ENCODE measurements at regions not wholly inside any gene's neighbourhood (a gene's known extent, or its start where the extent isn't known, plus 50 kb on each side); places are given as distances from the start of the nearest gene placed in this dataset.

DNA sequence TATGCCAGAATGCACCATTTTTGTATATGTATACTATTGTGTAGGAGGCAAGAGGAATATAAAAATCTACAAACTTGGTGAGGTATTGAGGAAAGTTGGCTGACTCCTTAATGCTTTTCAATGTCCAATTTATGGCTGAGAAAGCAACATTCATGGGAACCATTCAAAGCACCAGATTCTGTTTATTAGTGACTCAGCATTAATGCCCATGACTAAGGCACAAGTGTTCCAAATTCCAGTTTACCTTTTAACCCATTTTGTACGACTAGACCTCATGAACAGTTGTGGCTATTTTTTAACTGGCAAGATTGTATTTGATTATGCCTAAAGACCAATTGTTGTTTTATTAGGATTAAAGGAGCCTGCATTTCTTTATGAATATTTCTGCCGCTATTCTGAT lies 375.4 kb upstream of the ATP2B1 start:
- DNase-seq = no peak

DNA sequence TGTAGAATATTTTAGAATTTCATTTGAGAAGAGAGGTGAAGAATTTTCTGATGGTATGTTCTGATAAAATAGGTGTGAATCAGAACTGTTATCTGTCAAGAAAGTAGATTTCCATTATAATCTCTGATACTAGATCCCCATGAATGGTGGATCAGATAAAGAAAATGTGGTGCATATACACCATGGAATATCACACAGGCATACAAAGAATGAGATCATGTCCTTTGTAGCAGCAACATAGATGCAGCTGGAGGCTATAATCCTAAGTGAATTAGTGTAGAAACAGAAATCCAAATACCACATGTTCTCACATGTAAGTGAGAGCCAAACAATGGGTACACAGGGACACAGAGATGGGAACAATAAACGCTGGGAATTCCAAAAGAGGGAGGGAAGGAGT lies 372.0 kb upstream of the ATP2B1 start:
- no peak for DNase-seq

DNA sequence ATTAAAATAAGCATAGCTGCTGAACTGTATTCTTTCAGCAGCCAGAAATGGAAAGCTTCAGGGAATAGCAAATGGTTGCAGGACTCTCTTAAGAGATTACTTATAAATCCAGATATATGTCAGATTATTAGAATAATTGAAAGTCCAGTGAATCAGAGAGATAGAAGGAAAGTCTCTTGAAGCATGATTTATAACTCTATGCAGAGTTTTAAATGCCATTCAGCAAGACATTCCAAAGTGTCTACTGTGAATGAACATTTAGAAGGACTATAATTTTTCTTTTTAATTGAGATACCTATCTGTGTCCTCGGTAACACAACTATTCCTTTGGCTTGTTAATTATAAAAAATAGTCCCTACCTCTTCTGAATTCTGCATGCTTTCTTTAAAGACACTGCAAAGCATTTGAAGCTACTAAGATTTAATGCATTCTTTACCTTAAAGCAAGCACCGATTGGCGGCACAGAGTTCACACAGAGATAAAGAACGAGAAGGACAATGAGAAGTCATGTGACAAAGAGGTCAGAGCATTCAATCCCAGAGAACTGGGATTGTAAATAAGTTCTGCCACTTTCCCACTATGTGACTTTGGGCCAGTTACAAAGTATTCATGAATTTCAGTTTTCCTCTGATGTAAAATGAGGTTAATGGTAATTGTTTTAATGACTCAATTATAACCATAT lies 371.0 kb upstream of the ATP2B1 start:
- DNase-seq = no peak

DNA sequence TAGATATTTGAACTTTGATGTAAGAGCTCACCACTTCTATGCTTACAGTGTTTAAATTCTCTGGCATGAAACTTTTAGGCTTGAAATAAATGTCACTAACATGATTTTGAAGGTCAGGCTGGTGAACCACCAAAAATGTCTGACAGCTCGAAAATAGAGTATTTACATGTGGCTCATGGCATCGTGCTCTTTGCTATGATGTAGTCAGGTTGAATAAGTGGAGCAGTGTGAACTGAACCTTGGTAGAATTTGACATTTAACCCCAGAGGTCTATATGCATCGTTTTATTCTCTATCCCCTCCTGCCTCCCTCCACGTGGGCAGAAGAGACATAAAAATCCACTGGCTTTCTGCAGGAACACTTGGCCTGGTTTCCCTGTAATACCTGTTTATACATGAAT lies 369.7 kb upstream of the ATP2B1 start:
- no peak for DNase-seq

DNA sequence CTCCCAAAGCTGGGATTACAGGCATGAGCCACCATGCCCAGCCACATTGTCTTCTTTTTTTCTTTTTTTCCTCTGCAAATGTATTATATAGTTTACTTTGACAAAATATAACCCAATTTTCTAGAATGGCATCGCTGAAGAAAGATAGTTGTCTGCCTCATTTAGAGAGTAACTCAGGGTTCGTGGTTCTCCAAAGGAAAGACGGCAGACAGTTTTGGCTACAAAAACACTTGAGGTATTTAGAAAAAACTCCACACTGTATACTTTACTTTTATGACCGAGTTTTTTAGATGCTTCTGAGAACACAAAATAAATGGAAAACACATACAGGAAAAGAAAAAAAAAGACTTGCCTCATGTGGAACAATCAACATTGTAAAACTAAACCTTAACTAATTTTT lies 369.1 kb upstream of the ATP2B1 start:
- DNase-seq = no peak

DNA sequence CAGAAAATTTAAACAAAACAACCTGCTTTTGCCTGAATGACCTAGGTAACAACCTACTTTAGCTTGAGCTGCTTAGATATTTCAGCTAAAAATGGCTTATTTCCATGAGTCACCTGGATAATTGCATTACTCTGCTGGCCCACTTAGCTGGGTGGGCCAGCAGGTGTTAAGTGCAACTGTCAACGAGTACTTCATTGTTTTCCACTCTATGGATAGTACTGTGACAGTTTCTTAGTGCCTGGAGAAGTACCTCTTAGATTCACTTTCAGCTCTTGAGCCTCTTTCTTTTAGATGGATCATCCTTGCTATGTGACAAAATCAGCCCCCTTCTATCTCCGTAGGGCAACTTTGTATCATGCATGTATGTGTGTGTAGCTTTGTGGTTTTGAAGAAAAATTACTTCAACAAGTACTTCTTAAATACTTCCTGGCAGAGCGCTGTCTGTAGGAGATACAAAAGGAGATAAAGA lies 368.2 kb upstream of the ATP2B1 start:
- DNase-seq = no peak

DNA sequence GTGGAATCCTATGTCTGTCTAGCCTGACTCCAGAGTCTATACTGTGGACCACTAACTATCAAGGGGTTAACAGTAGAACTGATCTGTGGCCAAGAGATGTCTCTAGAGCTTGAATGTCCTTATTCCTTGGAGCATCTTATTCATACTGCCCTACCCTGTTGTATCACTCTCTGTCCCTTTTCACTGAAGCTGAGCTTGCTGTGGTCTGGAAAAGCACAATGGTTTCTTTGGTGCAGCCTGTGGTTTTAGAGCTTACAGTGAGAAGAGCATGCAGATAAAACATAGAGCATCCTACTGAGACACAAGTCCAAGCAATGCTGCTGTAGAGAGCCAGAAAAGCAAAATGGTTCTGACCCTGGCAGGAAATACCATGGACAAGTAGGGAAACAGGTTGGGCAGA lies 367.0 kb upstream of the ATP2B1 start:
- no peak for DNase-seq

DNA sequence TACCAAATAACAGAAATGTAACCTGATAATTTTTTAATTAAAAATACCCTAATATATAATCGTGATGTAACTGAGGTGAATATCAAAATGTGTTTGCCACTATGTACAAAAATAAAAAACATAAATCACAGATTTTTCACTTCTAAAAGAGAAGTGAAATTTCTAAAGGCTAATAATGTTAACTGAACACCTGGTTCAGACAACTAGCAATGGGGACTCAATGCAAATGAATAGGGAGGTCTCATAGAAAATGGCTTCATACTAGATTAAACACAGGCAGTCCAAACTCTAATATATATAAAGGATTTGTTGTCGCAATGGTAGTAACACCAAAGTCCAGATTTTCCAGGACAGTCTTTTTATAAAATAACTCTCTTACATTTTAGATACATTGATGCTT lies 365.4 kb upstream of the ATP2B1 start:
- DNase-seq = no peak

DNA sequence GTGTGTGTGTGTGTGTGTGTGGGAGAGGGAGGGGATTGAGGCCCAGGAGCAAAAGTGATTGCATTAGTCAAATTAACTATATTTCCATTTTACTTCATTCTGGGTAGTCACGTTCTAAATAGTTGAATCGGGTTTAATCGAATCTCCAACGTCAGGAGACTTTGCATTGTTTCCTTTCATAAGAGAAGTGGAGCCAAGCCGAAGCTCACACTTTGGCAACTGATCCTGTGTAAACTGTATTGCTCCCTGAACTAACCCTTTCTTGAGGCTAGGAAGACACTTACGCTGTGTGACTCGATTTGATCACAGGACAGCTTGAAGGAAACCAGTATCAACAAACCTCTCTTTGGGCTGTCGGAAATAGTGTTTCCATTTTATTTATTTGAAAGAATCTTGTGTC lies 363.4 kb upstream of the ATP2B1 start:
- DNase-seq = no peak

DNA sequence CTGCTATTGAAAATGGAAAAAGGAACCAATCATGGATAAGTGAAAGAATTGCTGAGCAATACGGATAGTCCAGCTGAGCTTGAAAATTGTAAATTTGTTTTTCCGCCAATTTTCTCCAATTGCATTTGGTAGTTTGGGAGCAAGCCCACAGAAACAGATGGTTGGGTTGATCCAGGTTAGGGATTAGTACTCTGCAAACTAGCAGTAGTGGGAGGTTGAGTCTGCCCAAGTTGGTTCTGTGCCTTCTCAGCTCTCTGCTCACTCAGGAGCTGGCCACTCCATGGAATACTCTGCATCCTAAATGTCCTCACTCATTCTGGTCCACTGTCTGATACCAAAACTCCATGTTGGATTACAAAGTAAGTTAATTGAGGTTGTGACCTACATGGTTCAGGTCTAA lies 361.1 kb upstream of the ATP2B1 start:
- DNase-seq = peak in 1 of 51 donors; percentile 0

DNA sequence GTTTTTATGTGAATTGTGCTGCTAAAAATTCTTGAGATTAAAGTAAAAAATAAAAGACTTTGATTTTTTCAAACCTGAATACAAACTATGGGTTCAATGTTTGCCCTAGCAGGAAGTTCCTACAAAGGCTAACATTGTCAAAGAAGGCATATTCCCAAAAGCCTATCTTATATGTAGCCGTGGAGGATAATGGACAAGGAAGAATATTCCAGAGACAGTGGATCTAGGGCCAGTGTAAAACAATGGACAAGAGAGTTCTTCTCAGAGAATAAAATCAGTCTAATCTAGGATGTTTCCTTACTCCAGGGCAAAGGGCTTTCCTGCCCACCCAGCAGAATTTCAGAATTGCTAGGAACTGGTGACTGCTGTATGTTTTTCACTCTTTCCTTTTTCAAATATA lies 359.2 kb upstream of the ATP2B1 start:
- no peak for DNase-seq

DNA sequence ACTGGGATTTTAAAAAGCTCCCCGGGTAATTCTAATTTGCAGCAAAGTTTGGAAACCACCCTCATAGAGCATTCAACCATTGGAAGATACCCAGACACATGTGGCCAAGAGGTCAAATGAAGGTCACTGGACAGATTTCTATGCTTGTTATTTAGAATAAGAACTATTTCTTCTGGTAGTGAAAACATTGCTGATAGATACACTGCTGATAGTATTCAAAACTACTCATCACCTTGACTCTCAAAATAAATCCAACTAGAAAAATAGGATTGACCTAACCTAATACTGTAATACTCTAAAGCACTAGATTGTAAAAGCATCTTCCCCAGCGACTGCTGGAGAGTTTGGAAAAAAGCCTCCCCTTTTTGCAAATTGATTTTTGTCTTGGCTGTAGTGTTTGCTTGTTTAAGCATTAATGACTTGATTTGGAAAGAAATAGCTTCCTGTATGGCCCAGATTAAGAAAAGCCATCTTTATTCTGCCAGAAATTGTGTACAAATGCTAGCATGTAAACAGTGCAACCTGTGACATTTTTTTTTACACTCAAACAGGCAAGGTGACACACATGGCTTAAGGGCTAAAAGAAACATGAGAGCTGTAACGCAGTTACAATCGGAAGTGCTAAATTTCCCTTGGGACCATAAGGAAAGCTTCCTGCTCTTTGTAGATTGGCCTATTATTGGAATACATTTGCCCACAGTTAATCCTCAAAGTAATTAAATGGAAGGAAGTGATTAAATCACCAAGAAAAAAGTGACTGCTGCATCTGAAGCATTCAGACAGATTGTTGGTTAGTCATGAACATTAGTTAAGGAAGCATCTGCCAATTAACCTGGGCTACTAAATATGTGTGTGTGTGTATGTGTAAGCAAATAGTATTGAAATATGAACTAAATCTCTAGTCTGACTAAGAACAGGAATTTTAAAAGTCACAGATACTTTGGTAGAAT lies 356.5 kb upstream of the ATP2B1 start:
- DNase-seq = no peak

DNA sequence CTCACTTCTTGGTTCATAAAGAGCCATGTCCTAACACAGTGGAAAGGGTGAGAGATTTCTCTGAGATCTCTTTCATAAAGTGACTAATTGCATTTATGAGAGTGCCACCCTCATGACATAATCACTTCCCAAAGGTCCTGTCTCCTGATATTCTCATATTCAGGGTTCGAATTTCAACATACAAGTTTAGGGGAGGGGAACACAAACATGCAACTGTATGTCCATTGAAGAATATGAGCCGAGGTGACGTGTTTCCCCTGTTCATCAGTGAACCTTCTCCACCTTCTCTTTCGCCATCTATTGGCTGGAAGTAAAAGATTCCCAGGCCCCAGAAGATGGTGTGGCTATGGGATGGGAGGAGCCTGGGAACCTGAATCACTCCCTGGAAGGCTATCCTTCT lies 354.2 kb upstream of the ATP2B1 start:
- DNase-seq = no peak

DNA sequence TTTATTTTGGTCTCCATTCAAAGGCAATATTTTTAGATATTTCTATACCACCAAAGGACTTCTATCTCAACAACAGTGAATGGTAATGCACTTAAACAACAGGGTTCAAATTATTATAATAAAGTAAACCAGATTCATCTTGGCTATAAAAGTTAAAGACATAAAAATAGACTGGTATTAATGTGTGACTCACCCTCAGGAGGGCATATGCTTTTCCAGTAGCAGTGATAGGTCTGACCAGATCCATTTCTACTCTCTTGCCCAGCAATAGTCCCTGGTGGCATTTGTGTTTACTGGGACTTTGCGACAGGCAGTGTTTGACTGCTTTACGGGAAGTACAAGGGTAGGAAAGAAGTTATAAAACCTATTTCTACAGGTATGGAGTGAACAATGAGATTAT lies 353.2 kb upstream of the ATP2B1 start:
- no peak for DNase-seq

DNA sequence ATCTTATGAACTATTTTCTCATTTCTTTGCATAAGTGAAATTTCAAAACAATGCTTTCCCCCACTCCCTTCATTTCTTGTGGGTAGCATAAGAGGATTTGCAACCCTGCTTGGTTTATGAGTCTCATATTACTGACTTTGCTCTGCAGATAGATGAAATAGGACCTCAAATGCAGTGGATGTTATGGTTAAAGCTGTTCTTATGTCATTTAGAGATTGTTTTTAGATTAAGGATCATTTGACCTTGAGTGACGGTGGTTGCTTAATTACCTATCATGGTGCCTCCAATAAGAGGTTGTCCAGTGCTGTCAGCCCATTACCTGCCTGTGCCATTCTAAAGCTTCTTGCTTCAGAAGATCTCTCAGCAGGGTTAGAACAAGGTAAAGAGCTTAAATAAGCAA lies 351.4 kb upstream of the ATP2B1 start:
- DNase-seq = no peak

DNA sequence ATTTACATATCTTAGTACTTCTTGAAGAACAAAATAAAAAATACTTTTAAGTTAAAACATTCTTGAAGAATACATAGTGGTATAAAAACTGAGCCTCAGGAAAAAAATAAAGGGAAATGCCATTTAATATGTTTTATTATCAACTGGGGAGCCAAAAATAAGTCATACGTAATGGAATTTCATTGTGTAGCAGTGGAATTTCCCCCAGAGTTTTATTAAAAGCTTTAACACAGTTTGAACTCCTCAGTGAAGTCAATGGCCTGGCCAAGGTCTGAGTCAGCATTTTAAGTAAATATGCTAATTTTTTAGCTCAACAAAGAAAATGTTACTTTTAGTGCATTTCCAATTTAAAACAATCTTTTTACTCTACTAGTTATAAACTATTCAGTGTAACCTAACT lies 350.1 kb upstream of the ATP2B1 start:
- DNase-seq = no peak

DNA sequence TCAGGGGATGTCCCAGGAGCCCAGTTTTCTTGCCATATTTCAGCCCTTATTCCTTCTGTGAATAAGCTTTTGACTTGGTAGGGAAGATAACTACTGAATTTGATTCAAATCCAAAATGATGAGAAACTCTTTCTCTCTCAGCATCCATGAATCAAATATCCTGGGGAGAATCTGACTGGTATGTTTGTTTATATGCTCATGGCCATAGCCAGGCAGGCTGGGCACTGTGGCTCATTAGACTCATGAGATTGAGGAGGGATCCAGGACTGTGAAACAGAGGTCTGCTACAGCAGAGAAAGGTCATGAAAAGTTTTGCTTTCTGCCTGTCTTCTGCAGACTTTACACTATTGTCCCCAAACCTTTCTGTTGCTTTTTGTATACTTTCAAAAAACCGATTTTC lies 346.4 kb upstream of the ATP2B1 start:
- no peak for DNase-seq

DNA sequence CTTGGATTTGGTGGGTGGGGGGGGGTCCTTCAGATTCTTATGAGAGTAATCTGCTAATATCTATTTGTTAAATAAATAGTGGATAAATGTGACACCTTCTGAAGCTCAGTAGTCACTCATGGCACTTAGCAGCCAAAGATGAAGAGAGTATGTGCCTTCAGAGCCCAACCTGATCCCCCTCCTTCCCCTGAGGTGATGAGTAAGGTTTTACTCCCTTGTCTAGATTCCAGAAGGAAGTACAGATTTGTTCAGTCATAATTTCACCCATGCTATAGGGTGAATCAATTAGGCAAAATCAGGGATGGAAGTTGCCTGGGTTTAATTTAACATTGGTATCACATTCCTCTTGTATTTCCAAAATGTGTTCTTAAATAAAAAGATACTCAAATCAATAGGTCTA lies 340.3 kb upstream of the ATP2B1 start:
- no peak for DNase-seq

DNA sequence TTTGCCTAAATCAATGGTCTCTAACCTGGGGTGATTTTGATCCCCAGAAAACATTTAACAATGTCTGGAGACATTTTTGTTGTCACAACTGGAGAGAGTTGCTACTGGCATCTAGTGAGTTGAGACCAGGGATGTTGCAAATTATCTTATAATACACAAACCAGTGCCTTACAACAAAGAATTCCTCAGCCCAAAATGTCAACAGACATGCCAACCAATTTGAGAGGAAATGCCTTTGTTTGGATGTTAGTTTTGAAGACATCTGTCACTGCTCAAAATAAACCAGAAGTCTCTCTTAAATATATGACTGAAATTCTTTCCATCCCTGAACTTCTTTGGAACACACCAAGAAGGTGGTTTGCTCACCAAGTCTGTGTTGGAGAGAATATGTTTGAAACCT lies 336.9 kb upstream of the ATP2B1 start:
- no peak for DNase-seq

DNA sequence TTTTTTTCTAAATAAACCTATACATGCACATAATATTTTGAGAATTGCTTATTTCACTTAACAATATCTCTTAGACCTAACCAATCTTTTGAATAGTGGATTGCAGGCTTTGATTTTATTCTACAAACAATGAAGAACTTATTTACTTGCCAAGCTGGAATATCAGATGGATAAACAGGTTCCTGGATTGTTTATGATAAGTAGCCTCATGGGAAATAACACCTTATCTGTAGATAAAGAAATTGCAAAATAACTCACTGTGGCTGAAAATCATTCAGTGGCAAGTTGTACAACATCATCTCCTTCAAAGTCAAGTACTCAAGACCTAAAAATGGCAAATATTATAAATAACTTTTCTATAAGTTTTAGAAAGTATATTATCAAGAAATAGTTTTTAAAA lies 335.4 kb upstream of the ATP2B1 start:
- no peak for DNase-seq

DNA sequence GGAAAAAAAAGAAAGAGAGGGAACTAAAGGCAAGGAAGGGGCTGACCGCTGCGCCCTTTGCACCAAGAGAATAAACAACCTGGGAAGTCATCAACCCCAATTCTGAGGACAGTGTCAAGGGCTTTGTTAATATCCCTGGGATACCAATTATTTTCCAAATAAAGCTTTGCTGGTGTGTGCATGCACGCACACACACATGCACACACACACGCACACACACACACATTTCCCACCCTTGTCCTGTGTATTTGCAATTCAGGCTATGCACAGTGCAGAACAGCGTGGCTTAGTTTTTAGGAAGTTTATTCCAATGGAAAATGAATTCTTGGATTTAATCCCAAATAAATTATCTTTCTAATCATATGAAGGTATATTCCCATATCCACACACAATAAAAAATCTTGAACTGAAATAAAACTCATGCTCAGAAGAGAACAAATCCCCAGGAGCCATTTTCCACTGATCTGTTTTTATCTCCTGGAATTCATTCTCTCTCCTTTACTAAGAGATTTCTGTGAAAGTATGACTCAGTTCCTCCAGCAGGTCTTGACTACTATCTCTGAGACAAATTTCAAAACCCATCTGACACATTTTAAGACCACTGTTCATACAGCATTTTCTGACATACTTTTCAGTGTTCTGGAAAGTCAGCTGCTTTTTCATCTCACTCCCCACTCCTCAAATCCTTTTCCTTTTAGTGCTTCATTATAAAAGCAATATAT lies 334.4 kb upstream of the ATP2B1 start:
- DNase-seq = no peak

DNA sequence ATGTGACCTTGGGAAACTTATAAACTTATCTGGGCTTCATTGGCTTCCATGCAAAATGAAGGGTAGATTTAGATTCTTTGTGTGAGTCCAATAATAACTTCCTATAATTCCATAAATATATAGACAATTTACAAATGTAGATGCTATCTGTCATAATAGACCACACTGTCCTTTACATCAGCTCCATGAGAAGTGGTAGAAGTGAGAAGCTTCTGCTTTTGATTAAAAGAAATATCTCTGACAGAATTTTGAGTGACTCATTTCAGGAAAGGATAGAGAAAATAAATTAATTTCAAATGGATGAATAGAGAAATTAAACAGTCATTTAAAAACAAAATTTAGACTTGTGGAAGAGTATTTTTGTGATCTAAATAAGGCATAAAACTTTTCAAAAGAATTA lies 329.7 kb upstream of the ATP2B1 start:
- DNase-seq = no peak

All from hypothalamus (tissue), 51 donors.